H1 (cell line): ENCODE measurements at regions not wholly inside any gene's neighbourhood (a gene's known extent, or its start where the extent isn't known, plus 50 kb on each side); places are given as distances from the start of the nearest gene placed in this dataset.
A peak's percentile ranks its signal among the peaks of the same experiment; 100 is the strongest.

Experiments used
- CTCF ChIA-PET: fragments of 300-600 bp; sonication (Branson Sonifier 250); formaldehyde crosslinking; loops from one replicate; lab custom pipeline; 2021; ENCODE audit not compliant: partially characterized antibody; lab: Charles Lee
- POLR2A ChIA-PET: fragments of 300-600 bp; sonication (Branson Sonifier 250); formaldehyde crosslinking; loops from one replicate; lab custom pipeline; 2021; ENCODE audit warnings: inconsistent platforms; ENCODE audit not compliant: partially characterized antibody; lab: Charles Lee
- DNase-seq, 2 experiments: peaks; one replicate each; pipeline versions ENCODE4 v3.0.0 to v3.0.0-alpha.2; 2010 to 2022; ENCODE audit warnings: low spot score in 2 of 2, low read depth in 1 of 2, mixed read lengths in 1 of 2
- FAIRE-seq: peaks from 2 replicates; lab custom pipeline; 2011; peaks lifted over from hg19 to GRCh38; lab: Jason Lieb, UNC
- H2AFZ ChIP-seq: 2 replicates; pipeline ENCODE4 v1.8.1; 2012; ENCODE audit warnings: low read length, inconsistent platforms
- H2AK5ac ChIP-seq: 2 replicates; pipeline ENCODE4 v1.6.1; 2013; ENCODE audit warnings: low read depth, low read length
- H2BK120ac ChIP-seq: replicated peaks from 2 replicates; pipeline ENCODE3; 2013; ENCODE audit warnings: low read depth, low read length, inconsistent platforms
- H2BK12ac ChIP-seq: 2 replicates; pipeline ENCODE4 v1.6.1; 2013; ENCODE audit warnings: low read depth, low read length
- H2BK15ac ChIP-seq: 2 replicates; pipeline ENCODE4 v1.6.1; 2013; ENCODE audit warnings: low read length
- H2BK20ac ChIP-seq: 2 replicates; pipeline ENCODE4 v1.6.1; 2013; ENCODE audit warnings: low read length
- H2BK5ac ChIP-seq: 2 replicates; pipeline ENCODE4 v1.6.1; 2013; ENCODE audit warnings: low read depth, low read length
- H3K14ac ChIP-seq: 2 replicates; pipeline ENCODE4 v1.6.1; 2013; ENCODE audit warnings: inconsistent platforms; ENCODE audit not compliant: insufficient read length
- H3K18ac ChIP-seq: 2 replicates; pipeline ENCODE4 v1.6.1; 2013; ENCODE audit warnings: low read length; ENCODE audit errors: extremely low read depth
- H3K23ac ChIP-seq: 2 replicates; pipeline ENCODE4 v1.6.1; 2013; ENCODE audit warnings: inconsistent platforms; ENCODE audit not compliant: insufficient read length
- H3K23me2 ChIP-seq: 2 replicates; pipeline ENCODE4 v1.6.1; 2013; ENCODE audit warnings: low read depth, low read length
- H3K27ac ChIP-seq: 2 replicates; pipeline ENCODE4 v1.6.1; 2011; ENCODE audit warnings: low read depth, low read length, inconsistent platforms
- H3K27me3 ChIP-seq, 4 experiments: replicated peaks in 1 of 4; 1 replicate in 1 of 4; 2 replicates in 3 of 4; pipeline versions ENCODE4 v1.6.1 to v1.8.1; 2011 to 2013; ENCODE audit warnings: low read length in 3 of 4, mild to moderate bottlenecking in 3 of 4, inconsistent platforms in 2 of 4, mixed read lengths in 2 of 4, moderate library complexity in 1 of 4; ENCODE audit not compliant: control insufficient read depth in 3 of 4, insufficient read depth in 3 of 4; ENCODE audit errors: extremely low read depth in 1 of 4
- H3K36me3 ChIP-seq, 4 experiments: 2 replicates each; pipeline versions ENCODE4 v1.6.1 to v1.8.1; 2011 to 2013; ENCODE audit warnings: mild to moderate bottlenecking in 4 of 4, low read length in 3 of 4, moderate library complexity in 2 of 4, control low read depth in 1 of 4, inconsistent platforms in 1 of 4; ENCODE audit not compliant: insufficient read depth in 4 of 4, control insufficient read depth in 2 of 4
- H3K4ac ChIP-seq: replicated peaks from 2 replicates; pipeline ENCODE3; 2013; ENCODE audit warnings: low read length, low read depth, mixed read lengths, inconsistent platforms; ENCODE audit not compliant: insufficient read length
- H3K4me1 ChIP-seq, 4 experiments: replicated peaks in 1 of 4; 1 replicate in 1 of 4; 2 replicates in 3 of 4; pipeline versions ENCODE4 v1.6.1 to v1.8.1; 2011 to 2013; ENCODE audit warnings: low read length in 3 of 4, inconsistent platforms in 2 of 4, mixed read lengths in 1 of 4; ENCODE audit not compliant: insufficient read depth in 4 of 4, control insufficient read depth in 3 of 4
- H3K4me2 ChIP-seq, 2 experiments: 2 replicates each; pipeline versions ENCODE4 v1.6.1 to v1.8.1; 2011 to 2013; ENCODE audit warnings: low read depth in 2 of 2, low read length in 2 of 2, control low read depth in 1 of 2, inconsistent platforms in 1 of 2, mild to moderate bottlenecking in 1 of 2; ENCODE audit not compliant: insufficient read depth in 1 of 2
- H3K4me3 ChIP-seq, 4 experiments: fragments of 200-600, 300-600 bp in 1 of 4; sonication (generic), shearing (Covaris generic), sonication (Bioruptor Twin) in 1 of 4; 2 replicates each; pipeline versions ENCODE4 v1.5.1 to v1.8.1; 2011 to 2016; ENCODE audit warnings: low read length in 4 of 4, low read depth in 3 of 4, control low read depth in 2 of 4, inconsistent platforms in 2 of 4, mild to moderate bottlenecking in 2 of 4, mixed read lengths in 1 of 4, moderate library complexity in 1 of 4; ENCODE audit not compliant: insufficient read depth in 2 of 4; ENCODE audit errors: extremely low read depth in 1 of 4
- H3K56ac ChIP-seq: replicated peaks from 2 replicates; pipeline ENCODE3; 2013; ENCODE audit warnings: low read depth, mild to moderate bottlenecking, mixed read lengths, low read length, inconsistent platforms; ENCODE audit not compliant: insufficient read length
- H3K79me1 ChIP-seq: 2 replicates; pipeline ENCODE4 v1.6.1; 2013; ENCODE audit warnings: low read depth, low read length, control low read depth
- H3K79me2 ChIP-seq, 2 experiments: 2 replicates each; pipeline versions ENCODE4 v1.6.1 to v1.8.1; 2012 to 2013; ENCODE audit warnings: low read length in 2 of 2, mild to moderate bottlenecking in 2 of 2, inconsistent platforms in 1 of 2; ENCODE audit not compliant: insufficient read depth in 2 of 2, control insufficient read depth in 1 of 2
- H3K9ac ChIP-seq, 4 experiments: replicated peaks in 1 of 4; 1 replicate in 1 of 4; 2 replicates in 3 of 4; pipeline versions ENCODE4 v1.6.1 to v1.8.1; 2011 to 2013; ENCODE audit warnings: low read depth in 3 of 4, low read length in 3 of 4, control low read depth in 2 of 4, mild to moderate bottlenecking in 2 of 4, moderate library complexity in 2 of 4, inconsistent platforms in 1 of 4; ENCODE audit errors: extremely low read depth in 1 of 4
- H3K9me3 ChIP-seq, 2 experiments: 2 replicates each; pipeline versions ENCODE4 v1.6.1 to v1.8.1; 2012 to 2013; ENCODE audit warnings: mild to moderate bottlenecking in 2 of 2, moderate library complexity in 2 of 2, control low read depth in 1 of 2, inconsistent platforms in 1 of 2, low read depth in 1 of 2, low read length in 1 of 2, mixed read lengths in 1 of 2; ENCODE audit not compliant: insufficient read depth in 2 of 2
- H4K20me1 ChIP-seq, 2 experiments: replicated peaks in 1 of 2; 2 replicates each; pipeline versions ENCODE3 to v1.8.1; 2011 to 2013; ENCODE audit warnings: inconsistent platforms in 2 of 2, low read length in 2 of 2, mild to moderate bottlenecking in 1 of 2; ENCODE audit not compliant: insufficient read depth in 2 of 2, control insufficient read depth in 1 of 2
- H4K5ac ChIP-seq: 2 replicates; pipeline ENCODE4 v1.6.1; 2013; ENCODE audit warnings: low read length, low read depth, mixed read lengths, inconsistent platforms; ENCODE audit not compliant: insufficient read length
- H4K8ac ChIP-seq: 2 replicates; pipeline ENCODE4 v1.8.0; 2013; ENCODE audit warnings: mild to moderate bottlenecking, moderate library complexity, low read length, inconsistent platforms; ENCODE audit not compliant: insufficient read depth; ENCODE audit errors: extremely low read depth
- H4K91ac ChIP-seq: replicated peaks from 2 replicates; pipeline ENCODE3; 2013; ENCODE audit warnings: low read length, mixed read lengths, inconsistent platforms; ENCODE audit not compliant: insufficient read length
- EGR1 ChIP-seq: IDR thresholded peaks from 2 replicates; pipeline ENCODE4 v1.6.1; 2011; ENCODE audit warnings: low read depth, low read length, borderline replicate concordance
- POU5F1 ChIP-seq: IDR thresholded peaks from 2 replicates; pipeline ENCODE4 v1.6.1; 2011; ENCODE audit warnings: low read depth, mild to moderate bottlenecking, low read length, moderate library complexity
- SRF ChIP-seq: IDR thresholded peaks from 2 replicates; pipeline ENCODE4 v1.6.1; 2011; ENCODE audit warnings: mild to moderate bottlenecking, low read depth, low read length, moderate library complexity
- SUZ12 ChIP-seq: fragments of 200-600 bp; sonication (generic); IDR thresholded peaks from 2 replicates; pipeline ENCODE4 v1.6.1; 2012; ENCODE audit warnings: mild to moderate bottlenecking, inconsistent platforms, low read length, moderate library complexity, mixed read lengths
- WGBS, 2 experiments: shearing (Covaris generic) in 1 of 2; methylation state at CpG; one replicate each; pipeline versions ENCODE4 v1.1.6 to v1.1.7; 2013 to 2015; ENCODE audit warnings: low lambda C conversion rate in 2 of 2, mixed read lengths in 2 of 2, inconsistent platforms in 1 of 2, low coverage in 1 of 2, missing lambda C conversion rate in 1 of 2; ENCODE audit not compliant: insufficient replicate concordance in 2 of 2, insufficient coverage in 1 of 2, insufficient read length in 1 of 2; ENCODE audit errors: extremely low coverage in 1 of 2, missing lambda C conversion rate in 1 of 2; 5-methylcytosine and 5-hydroxymethylcytosine counted together

DNA sequence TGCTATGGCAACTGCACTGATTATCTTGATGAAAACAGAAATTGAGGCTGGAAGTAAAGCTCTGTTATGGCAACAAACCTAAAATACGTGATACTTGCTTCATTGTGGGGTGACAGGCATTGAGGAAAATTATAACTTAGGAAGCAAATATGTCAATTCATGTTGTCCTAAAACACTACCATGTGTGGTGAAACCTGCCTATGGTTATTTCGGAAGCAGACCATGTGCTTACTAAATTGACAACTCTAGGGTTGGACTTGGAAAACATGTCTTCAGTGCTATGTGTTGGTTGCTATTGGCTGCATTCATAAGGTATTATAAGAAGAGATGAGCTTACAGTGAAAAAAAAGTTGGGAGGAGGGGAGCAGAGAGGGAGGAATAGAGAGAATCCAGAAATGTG lies 55.0 kb upstream of the C14orf132 start:
- H2BK15ac ChIP-seq, result no peak overlapping the region
- CTCF ChIA-PET, result interaction anchor here (0.6 to 8.9 kb wide), 5 partner anchors 9 to 417 kb away, joined by 3 to 81 read pairs (median 4); no protein-coding TSS in a partner anchor
- FAIRE-seq, result no peak

More for the DNA sequence above, 55.0 kb upstream of the C14orf132 start:
- no peak overlapping the region for H2BK12ac ChIP-seq
- TF ChIP-seq POU5F1, result no peak
- TF ChIP-seq SUZ12, result no peak
- no peak for TF ChIP-seq SRF
- TF ChIP-seq EGR1, result no peak
- peaks cover 12 to 22% (median 19%) of the 10 kb centered on the region in 4 experiments for H3K4me1 ChIP-seq
- H3K18ac ChIP-seq, result no peak overlapping the region
- H2BK120ac ChIP-seq, result no peak overlapping the region
- no peak overlapping the region for H3K4ac ChIP-seq
- no peak overlapping the region for H3K14ac ChIP-seq
- no peak overlapping the region for H2BK5ac ChIP-seq
- H3K56ac ChIP-seq, result no peak overlapping the region
- no peak overlapping the region for H3K9ac ChIP-seq
- H3K4me2 ChIP-seq, result no peak overlapping the region
- no peak overlapping the region for H3K23ac ChIP-seq
- H4K20me1 ChIP-seq, result no peaks in the 10 kb centered on the region
- H3K9me3 ChIP-seq, result peaks cover 9 to 13% of the 10 kb centered on the region in 2 experiments; a peak in 3 of 4 replicates
- H3K27ac ChIP-seq, result no peak overlapping the region
- DNase-seq, result no peak
- H2BK20ac ChIP-seq, result no peak overlapping the region
- H4K8ac ChIP-seq, result no peak overlapping the region
- no peak overlapping the region for H2AK5ac ChIP-seq
- no peak overlapping the region for H4K5ac ChIP-seq
- no peaks in the 10 kb centered on the region for H3K23me2 ChIP-seq
- H3K79me1 ChIP-seq, result no peaks in the 10 kb centered on the region
- H3K27me3 ChIP-seq, result no peaks in the 10 kb centered on the region
- POLR2A ChIA-PET, result interaction anchor here (0.9 to 1.5 kb wide), 2 partner anchors 61 to 88 kb away, joined by 3 to 4 read pairs; no protein-coding TSS in a partner anchor
- H3K36me3 ChIP-seq, result no peaks in the 10 kb centered on the region; a peak in 1 of 8 replicates
- H3K79me2 ChIP-seq, result no peaks in the 10 kb centered on the region
- 92% methylated on average over 2 of the region's 2 CpGs; no CpG with 5 or more reads in 1 of the 2 experiments for WGBS, 2 experiments
- H4K91ac ChIP-seq, result peak overlapping the region; percentile 46
- H2AFZ ChIP-seq, result no peak overlapping the region
- H3K4me3 ChIP-seq, result no peak overlapping the region
